H1 (cell line): ENCODE measurements at regions not wholly inside any gene's neighbourhood (a gene's known extent, or its start where the extent isn't known, plus 50 kb on each side); places are given as distances from the start of the nearest gene placed in this dataset.

Source experiments
- CTCF ChIA-PET: fragments of 300-600 bp; sonication (Branson Sonifier 250); formaldehyde crosslinking; loops from one replicate; lab custom pipeline; 2021; ENCODE audit not compliant: partially characterized antibody; lab: Charles Lee
- POLR2A ChIA-PET: fragments of 300-600 bp; sonication (Branson Sonifier 250); formaldehyde crosslinking; loops from one replicate; lab custom pipeline; 2021; ENCODE audit warnings: inconsistent platforms; ENCODE audit not compliant: partially characterized antibody; lab: Charles Lee
- DNase-seq, 2 experiments: peaks; one replicate each; pipeline versions ENCODE4 v3.0.0 to v3.0.0-alpha.2; 2010 to 2022; ENCODE audit warnings: low spot score in 2 of 2, low read depth in 1 of 2, mixed read lengths in 1 of 2
- FAIRE-seq: peaks from 2 replicates; lab custom pipeline; 2011; peaks lifted over from hg19 to GRCh38; lab: Jason Lieb, UNC
- H2AFZ ChIP-seq: 2 replicates; pipeline ENCODE4 v1.8.1; 2012; ENCODE audit warnings: low read length, inconsistent platforms
- H2AK5ac ChIP-seq: 2 replicates; pipeline ENCODE4 v1.6.1; 2013; ENCODE audit warnings: low read depth, low read length
- H2BK120ac ChIP-seq: replicated peaks from 2 replicates; pipeline ENCODE3; 2013; ENCODE audit warnings: low read depth, low read length, inconsistent platforms
- H2BK12ac ChIP-seq: 2 replicates; pipeline ENCODE4 v1.6.1; 2013; ENCODE audit warnings: low read depth, low read length
- H2BK15ac ChIP-seq: 2 replicates; pipeline ENCODE4 v1.6.1; 2013; ENCODE audit warnings: low read length
- H2BK20ac ChIP-seq: 2 replicates; pipeline ENCODE4 v1.6.1; 2013; ENCODE audit warnings: low read length
- H2BK5ac ChIP-seq: 2 replicates; pipeline ENCODE4 v1.6.1; 2013; ENCODE audit warnings: low read depth, low read length
- H3K14ac ChIP-seq: 2 replicates; pipeline ENCODE4 v1.6.1; 2013; ENCODE audit warnings: inconsistent platforms; ENCODE audit not compliant: insufficient read length
- H3K18ac ChIP-seq: 2 replicates; pipeline ENCODE4 v1.6.1; 2013; ENCODE audit warnings: low read length; ENCODE audit errors: extremely low read depth
- H3K23ac ChIP-seq: 2 replicates; pipeline ENCODE4 v1.6.1; 2013; ENCODE audit warnings: inconsistent platforms; ENCODE audit not compliant: insufficient read length
- H3K23me2 ChIP-seq: 2 replicates; pipeline ENCODE4 v1.6.1; 2013; ENCODE audit warnings: low read depth, low read length
- H3K27ac ChIP-seq: 2 replicates; pipeline ENCODE4 v1.6.1; 2011; ENCODE audit warnings: low read depth, low read length, inconsistent platforms
- H3K27me3 ChIP-seq, 4 experiments: replicated peaks in 1 of 4; 1 replicate in 1 of 4; 2 replicates in 3 of 4; pipeline versions ENCODE4 v1.6.1 to v1.8.1; 2011 to 2013; ENCODE audit warnings: low read length in 3 of 4, mild to moderate bottlenecking in 3 of 4, inconsistent platforms in 2 of 4, mixed read lengths in 2 of 4, moderate library complexity in 1 of 4; ENCODE audit not compliant: control insufficient read depth in 3 of 4, insufficient read depth in 3 of 4; ENCODE audit errors: extremely low read depth in 1 of 4
- H3K36me3 ChIP-seq, 4 experiments: 2 replicates each; pipeline versions ENCODE4 v1.6.1 to v1.8.1; 2011 to 2013; ENCODE audit warnings: mild to moderate bottlenecking in 4 of 4, low read length in 3 of 4, moderate library complexity in 2 of 4, control low read depth in 1 of 4, inconsistent platforms in 1 of 4; ENCODE audit not compliant: insufficient read depth in 4 of 4, control insufficient read depth in 2 of 4
- H3K4ac ChIP-seq: replicated peaks from 2 replicates; pipeline ENCODE3; 2013; ENCODE audit warnings: low read length, low read depth, mixed read lengths, inconsistent platforms; ENCODE audit not compliant: insufficient read length
- H3K4me1 ChIP-seq, 4 experiments: replicated peaks in 1 of 4; 1 replicate in 1 of 4; 2 replicates in 3 of 4; pipeline versions ENCODE4 v1.6.1 to v1.8.1; 2011 to 2013; ENCODE audit warnings: low read length in 3 of 4, inconsistent platforms in 2 of 4, mixed read lengths in 1 of 4; ENCODE audit not compliant: insufficient read depth in 4 of 4, control insufficient read depth in 3 of 4
- H3K4me2 ChIP-seq, 2 experiments: 2 replicates each; pipeline versions ENCODE4 v1.6.1 to v1.8.1; 2011 to 2013; ENCODE audit warnings: low read depth in 2 of 2, low read length in 2 of 2, control low read depth in 1 of 2, inconsistent platforms in 1 of 2, mild to moderate bottlenecking in 1 of 2; ENCODE audit not compliant: insufficient read depth in 1 of 2
- H3K4me3 ChIP-seq, 4 experiments: fragments of 200-600, 300-600 bp in 1 of 4; sonication (generic), shearing (Covaris generic), sonication (Bioruptor Twin) in 1 of 4; 2 replicates each; pipeline versions ENCODE4 v1.5.1 to v1.8.1; 2011 to 2016; ENCODE audit warnings: low read length in 4 of 4, low read depth in 3 of 4, control low read depth in 2 of 4, inconsistent platforms in 2 of 4, mild to moderate bottlenecking in 2 of 4, mixed read lengths in 1 of 4, moderate library complexity in 1 of 4; ENCODE audit not compliant: insufficient read depth in 2 of 4; ENCODE audit errors: extremely low read depth in 1 of 4
- H3K56ac ChIP-seq: replicated peaks from 2 replicates; pipeline ENCODE3; 2013; ENCODE audit warnings: low read depth, mild to moderate bottlenecking, mixed read lengths, low read length, inconsistent platforms; ENCODE audit not compliant: insufficient read length
- H3K79me1 ChIP-seq: 2 replicates; pipeline ENCODE4 v1.6.1; 2013; ENCODE audit warnings: low read depth, low read length, control low read depth
- H3K79me2 ChIP-seq, 2 experiments: 2 replicates each; pipeline versions ENCODE4 v1.6.1 to v1.8.1; 2012 to 2013; ENCODE audit warnings: low read length in 2 of 2, mild to moderate bottlenecking in 2 of 2, inconsistent platforms in 1 of 2; ENCODE audit not compliant: insufficient read depth in 2 of 2, control insufficient read depth in 1 of 2
- H3K9ac ChIP-seq, 4 experiments: replicated peaks in 1 of 4; 1 replicate in 1 of 4; 2 replicates in 3 of 4; pipeline versions ENCODE4 v1.6.1 to v1.8.1; 2011 to 2013; ENCODE audit warnings: low read depth in 3 of 4, low read length in 3 of 4, control low read depth in 2 of 4, mild to moderate bottlenecking in 2 of 4, moderate library complexity in 2 of 4, inconsistent platforms in 1 of 4; ENCODE audit errors: extremely low read depth in 1 of 4
- H3K9me3 ChIP-seq, 2 experiments: 2 replicates each; pipeline versions ENCODE4 v1.6.1 to v1.8.1; 2012 to 2013; ENCODE audit warnings: mild to moderate bottlenecking in 2 of 2, moderate library complexity in 2 of 2, control low read depth in 1 of 2, inconsistent platforms in 1 of 2, low read depth in 1 of 2, low read length in 1 of 2, mixed read lengths in 1 of 2; ENCODE audit not compliant: insufficient read depth in 2 of 2
- H4K20me1 ChIP-seq, 2 experiments: replicated peaks in 1 of 2; 2 replicates each; pipeline versions ENCODE3 to v1.8.1; 2011 to 2013; ENCODE audit warnings: inconsistent platforms in 2 of 2, low read length in 2 of 2, mild to moderate bottlenecking in 1 of 2; ENCODE audit not compliant: insufficient read depth in 2 of 2, control insufficient read depth in 1 of 2
- H4K5ac ChIP-seq: 2 replicates; pipeline ENCODE4 v1.6.1; 2013; ENCODE audit warnings: low read length, low read depth, mixed read lengths, inconsistent platforms; ENCODE audit not compliant: insufficient read length
- H4K8ac ChIP-seq: 2 replicates; pipeline ENCODE4 v1.8.0; 2013; ENCODE audit warnings: mild to moderate bottlenecking, moderate library complexity, low read length, inconsistent platforms; ENCODE audit not compliant: insufficient read depth; ENCODE audit errors: extremely low read depth
- H4K91ac ChIP-seq: replicated peaks from 2 replicates; pipeline ENCODE3; 2013; ENCODE audit warnings: low read length, mixed read lengths, inconsistent platforms; ENCODE audit not compliant: insufficient read length
- BACH1 ChIP-seq: IDR thresholded peaks from 2 replicates; pipeline ENCODE4 v1.6.1; 2012; ENCODE audit warnings: low read length, improper control_type of control experiment
- BRCA1 ChIP-seq: IDR thresholded peaks from 2 replicates; pipeline ENCODE4 v1.6.1; 2012; ENCODE audit warnings: low read depth, low read length, improper control_type of control experiment
- CHD2 ChIP-seq: IDR thresholded peaks from 2 replicates; pipeline ENCODE4 v1.6.1; 2012; ENCODE audit warnings: low read length, improper control_type of control experiment
- NANOG ChIP-seq: IDR thresholded peaks from 2 replicates; pipeline ENCODE4 v1.6.1; 2011; ENCODE audit warnings: low read length, low read depth, mild to moderate bottlenecking, inconsistent platforms; ENCODE audit not compliant: insufficient read depth, poor library complexity, severe bottlenecking
- NRF1 ChIP-seq: IDR thresholded peaks from 2 replicates; pipeline ENCODE4 v1.6.1; 2011; ENCODE audit warnings: mild to moderate bottlenecking, low read depth, low read length, improper control_type of control experiment
- PHF8 ChIP-seq: fragments of 200-600 bp; sonication (generic); conservative IDR thresholded peaks from 2 replicates; pipeline ENCODE4 v1.7.1; 2012; ENCODE audit warnings: low read depth, mild to moderate bottlenecking, inconsistent platforms, low read length, moderate library complexity
- RBBP5 ChIP-seq: IDR thresholded peaks from 2 replicates; pipeline ENCODE4 v1.7.1; 2012; ENCODE audit warnings: low read depth, mild to moderate bottlenecking, inconsistent platforms, low read length, moderate library complexity, borderline replicate concordance
- RFX5 ChIP-seq: IDR thresholded peaks from 2 replicates; pipeline ENCODE4 v1.6.1; 2011; ENCODE audit warnings: low read depth, low read length, improper control_type of control experiment, borderline replicate concordance
- SAP30 ChIP-seq: fragments of 300-600 bp; sonication (generic); IDR thresholded peaks from 2 replicates; pipeline ENCODE4 v1.7.1; 2012; ENCODE audit warnings: low read length, moderate library complexity, mild to moderate bottlenecking, inconsistent platforms; ENCODE audit not compliant: insufficient read depth, insufficient replicate concordance
- SP4 ChIP-seq: IDR thresholded peaks from 2 replicates; pipeline ENCODE4 v1.6.1; 2012; ENCODE audit warnings: low read length, inconsistent platforms
- TAF1 ChIP-seq: IDR thresholded peaks from 2 replicates; pipeline ENCODE4 v1.6.1; 2011; ENCODE audit warnings: mild to moderate bottlenecking, low read depth, low read length
- TBP ChIP-seq: IDR thresholded peaks from 2 replicates; pipeline ENCODE4 v1.6.1; 2011; ENCODE audit warnings: low read depth, low read length, improper control_type of control experiment
- WGBS, 2 experiments: shearing (Covaris generic) in 1 of 2; methylation state at CpG; one replicate each; pipeline versions ENCODE4 v1.1.6 to v1.1.7; 2013 to 2015; ENCODE audit warnings: low lambda C conversion rate in 2 of 2, mixed read lengths in 2 of 2, inconsistent platforms in 1 of 2, low coverage in 1 of 2, missing lambda C conversion rate in 1 of 2; ENCODE audit not compliant: insufficient replicate concordance in 2 of 2, insufficient coverage in 1 of 2, insufficient read length in 1 of 2; ENCODE audit errors: extremely low coverage in 1 of 2, missing lambda C conversion rate in 1 of 2; 5-methylcytosine and 5-hydroxymethylcytosine counted together
- TF ChIP-seq, protein P1 (sequence below): IDR thresholded peaks from 2 replicates; pipeline ENCODE4 v1.6.1; 2011; ENCODE audit warnings: low read length, improper control_type of control experiment
- TF ChIP-seq, protein P2 (sequence below): IDR thresholded peaks from 2 replicates; pipeline ENCODE4 v1.6.1; 2012; ENCODE audit warnings: inconsistent platforms

DNA sequence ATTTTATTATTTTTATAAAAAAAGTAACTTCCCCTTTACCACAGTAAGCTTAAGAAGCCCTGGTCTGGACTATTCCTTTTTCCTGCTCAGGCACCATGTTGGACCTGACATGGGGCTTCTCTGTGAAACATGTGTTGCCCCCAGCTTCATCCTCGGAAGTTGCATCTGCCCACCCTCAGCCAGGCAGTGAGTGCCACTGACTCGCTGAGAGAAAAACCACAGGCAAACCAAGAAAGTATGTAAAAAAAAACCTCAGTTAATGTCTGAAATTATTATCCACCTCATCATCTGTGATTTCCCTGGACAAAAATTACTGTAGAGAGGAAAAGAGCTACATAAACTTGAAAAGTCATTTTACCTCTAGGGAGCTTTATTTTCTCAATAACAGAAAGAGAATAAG, 109.9 kb upstream of the MCHR2 start:
- Histone ChIP-seq H2AK5ac (no peak overlapping the region), H3K23me2 (no peaks in the 10 kb centered on the region), H3K18ac (no peak overlapping the region), H3K14ac (no peak overlapping the region), H4K5ac (no peak overlapping the region), H3K4me1 (no peaks in the 10 kb centered on the region), H3K36me3 (no peaks in the 10 kb centered on the region), H3K4me3 (no peak overlapping the region), H4K91ac (no peak overlapping the region), H3K79me2 (no peaks in the 10 kb centered on the region), H2BK12ac (no peak overlapping the region), H3K27ac (no peak overlapping the region), H2BK120ac (no peak overlapping the region), H3K4ac (no peak overlapping the region), H3K9ac (no peak overlapping the region), H4K20me1 (no peaks in the 10 kb centered on the region), H2BK15ac (no peak overlapping the region), H4K8ac (no peak overlapping the region), H2BK5ac (no peak overlapping the region), H3K27me3 (no peaks in the 10 kb centered on the region), H3K4me2 (no peak overlapping the region), H3K23ac (no peak overlapping the region), H2BK20ac (no peak overlapping the region), H3K56ac (no peak overlapping the region), H3K9me3 (no peaks in the 10 kb centered on the region), H3K79me1 (no peaks in the 10 kb centered on the region), H2AFZ (no peak overlapping the region)
- POLR2A ChIA-PET, result no interaction called here
- FAIRE-seq, result no peak
- DNase-seq, result no peak
- CTCF ChIA-PET, result interaction anchor here (0.6 to 3.6 kb wide), 10 partner anchors 13 to 456 kb away, joined by 3 to 11 read pairs (median 3); no protein-coding TSS in a partner anchor
- 89% methylated on average over 2 of the region's 2 CpGs; no CpG with 5 or more reads in 1 of the 2 experiments for WGBS, 2 experiments
- TF ChIP-seq SAP30 (no peak), TAF1 (no peak), NANOG (no peak), RBBP5 (no peak), SP4 (no peak), PHF8 (no peak), BRCA1 (no peak), BACH1 (no peak), TBP (no peak), CHD2 (no peak), NRF1 (no peak), RFX5 (no peak)
- TF ChIP-seq, protein P1, sequence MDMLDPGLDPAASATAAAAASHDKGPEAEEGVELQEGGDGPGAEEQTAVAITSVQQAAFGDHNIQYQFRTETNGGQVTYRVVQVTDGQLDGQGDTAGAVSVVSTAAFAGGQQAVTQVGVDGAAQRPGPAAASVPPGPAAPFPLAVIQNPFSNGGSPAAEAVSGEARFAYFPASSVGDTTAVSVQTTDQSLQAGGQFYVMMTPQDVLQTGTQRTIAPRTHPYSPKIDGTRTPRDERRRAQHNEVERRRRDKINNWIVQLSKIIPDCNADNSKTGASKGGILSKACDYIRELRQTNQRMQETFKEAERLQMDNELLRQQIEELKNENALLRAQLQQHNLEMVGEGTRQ, result no peak
- TF ChIP-seq, protein P2, sequence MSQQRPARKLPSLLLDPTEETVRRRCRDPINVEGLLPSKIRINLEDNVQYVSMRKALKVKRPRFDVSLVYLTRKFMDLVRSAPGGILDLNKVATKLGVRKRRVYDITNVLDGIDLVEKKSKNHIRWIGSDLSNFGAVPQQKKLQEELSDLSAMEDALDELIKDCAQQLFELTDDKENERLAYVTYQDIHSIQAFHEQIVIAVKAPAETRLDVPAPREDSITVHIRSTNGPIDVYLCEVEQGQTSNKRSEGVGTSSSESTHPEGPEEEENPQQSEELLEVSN, result no peak
